ENCODE measurements at regions not wholly inside any gene's neighbourhood (a gene's known extent, or its start where the extent isn't known, plus 50 kb on each side); places are given as distances from the start of the nearest gene placed in this dataset.

GRCh38 chr2:146604521-146604920 lies 1240.3 kb upstream of the ACVR2A start:
- TF ChIP-seq CTCF (IDR thresholded peaks at IDR 0.05) (no peak), POLR2A (IDR thresholded peaks at IDR 0.05) (no peak), POLR2AphosphoS5 (IDR thresholded peaks at IDR 0.05) (no peak)
